ENCODE measurements at regions not wholly inside any gene's neighbourhood (a gene's known extent, or its start where the extent isn't known, plus 50 kb on each side); places are given as distances from the start of the nearest gene placed in this dataset.

GRCh38 chr7:113784316-113784715 is 134.5 kb downstream of the PPP1R3A start:
- no peak for TF ChIP-seq CTCF (IDR thresholded peaks at IDR 0.05)
- TF ChIP-seq POLR2A (IDR thresholded peaks at IDR 0.05): no peak

All from suprapubic skin (tissue), 3 donors.